GM12892 (cell line): ENCODE measurements at regions not wholly inside any gene's neighbourhood (a gene's known extent, or its start where the extent isn't known, plus 50 kb on each side); places are given as distances from the start of the nearest gene placed in this dataset.

ENCODE experiments used
- POLR2A ChIP-seq: IDR thresholded peaks from 2 replicates; pipeline ENCODE4 v1.6.1; 2011; ENCODE audit warnings: low read depth, low read length, control low read depth
- TAF1 ChIP-seq: IDR thresholded peaks from 2 replicates; pipeline ENCODE4 v1.6.1; 2011; ENCODE audit warnings: low read depth, mild to moderate bottlenecking, control low read depth, low read length, borderline replicate concordance

DNA sequence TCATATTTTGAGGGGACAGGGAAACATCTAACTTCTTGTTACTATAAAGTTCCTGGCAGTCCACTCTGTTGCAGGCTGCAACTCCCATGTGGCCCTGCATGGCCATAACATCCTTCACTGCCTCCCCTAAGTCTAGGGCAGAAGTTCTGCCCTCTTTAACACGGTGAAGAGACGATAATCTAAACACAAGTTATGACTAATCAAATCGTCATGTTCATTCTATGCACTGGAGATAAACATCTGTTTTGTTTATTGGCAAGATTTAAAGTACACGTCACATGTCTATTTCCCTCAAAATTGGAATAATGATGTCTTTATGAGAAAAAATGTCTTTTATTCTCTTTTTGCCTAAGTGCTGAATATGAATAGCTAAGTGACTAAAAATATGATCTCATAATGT, 1629.4 kb downstream of the PCDH9 start:
- no peak for TF ChIP-seq TAF1
- TF ChIP-seq POLR2A = no peak
